GM10266 (cell line): ENCODE measurements at regions not wholly inside any gene's neighbourhood (a gene's known extent, or its start where the extent isn't known, plus 50 kb on each side); places are given as distances from the start of the nearest gene placed in this dataset.

Experiments
- DNase-seq: peaks from one replicate; pipeline ENCODE4 v3.0.0; 2012; ENCODE audit errors: extremely low spot score
- CTCF ChIP-seq: IDR thresholded peaks from 2 replicates; pipeline ENCODE4 v1.5.1; 2012; ENCODE audit warnings: mild to moderate bottlenecking, low read depth; ENCODE audit not compliant: control insufficient read depth, insufficient read depth; ENCODE audit errors: missing control alignments

- DNase-seq: no peak
- TF ChIP-seq CTCF: no peak
Measured at GRCh38 chr1:98251497-98251896, 330.7 kb upstream of the DPYD start.

GRCh38 chr1:98232678-98233077, 311.8 kb upstream of the DPYD start:
- DNase-seq: no peak
- TF ChIP-seq CTCF: no peak

GRCh38 chr1:98222706-98223105, 301.9 kb upstream of the DPYD start:
- no peak for DNase-seq
- no peak for TF ChIP-seq CTCF

GRCh38 chr1:98221923-98222322, 301.1 kb upstream of the DPYD start:
- no peak for DNase-seq
- no peak for TF ChIP-seq CTCF

GRCh38 chr1:98217601-98218000, 296.8 kb upstream of the DPYD start:
- no peak for DNase-seq
- TF ChIP-seq CTCF: no peak

- DNase-seq: no peak
- no peak for TF ChIP-seq CTCF
Measured at GRCh38 chr1:98216304-98216703, 295.5 kb upstream of the DPYD start.

- DNase-seq: no peak
Measured at GRCh38 chr1:98211271-98211845, 290.5 kb upstream of the DPYD start.

More at GRCh38 chr1:98211271-98211845, 290.5 kb upstream of the DPYD start:
- no peak for TF ChIP-seq CTCF
